GM19372 (cell line): ENCODE measurements at regions not wholly inside any gene's neighbourhood (a gene's known extent, or its start where the extent isn't known, plus 50 kb on each side); places are given as distances from the start of the nearest gene placed in this dataset.
"Not testable (repeated sequence)": the region's sequence is repeated elsewhere in the genome, so short reads cannot be mapped to it uniquely, and the experiment has no call there.

ENCODE experiments used
- ATAC-seq: cut with Tn5 transposase; IDR thresholded peaks from one replicate; pipeline ENCODE4 v1.9.1; 2021; ENCODE audit warnings: mild to moderate bottlenecking, low read depth, moderate library complexity; ENCODE audit not compliant: unreplicated experiment

- ATAC-seq: peak; percentile 80
These were observed 277.6 kb downstream of the GATA3 start for GRCh38 chr10:8331896-8332729.

GRCh38 chr10:8332730-8333111 lies 278.2 kb downstream of the GATA3 start:
- no peak for ATAC-seq

GRCh38 chr10:8334631-8335030 lies 280.1 kb downstream of the GATA3 start:
- no peak for ATAC-seq

- ATAC-seq: no peak
These were observed 282.3 kb downstream of the GATA3 start for GRCh38 chr10:8336629-8337331.

GRCh38 chr10:8337332-8337651 lies 282.8 kb downstream of the GATA3 start:
- ATAC-seq: no peak

- no peak for ATAC-seq
These were observed 283.8 kb downstream of the GATA3 start for GRCh38 chr10:8338177-8338766.

- ATAC-seq: no peak
These were observed 290.3 kb downstream of the GATA3 start for GRCh38 chr10:8344756-8345155.

GRCh38 chr10:8346861-8347260 lies 292.4 kb downstream of the GATA3 start:
- no peak for ATAC-seq

- ATAC-seq: not testable (repeated sequence)
These were observed 293.1 kb downstream of the GATA3 start for GRCh38 chr10:8347614-8348013.

- no peak for ATAC-seq
These were observed 295.2 kb downstream of the GATA3 start for GRCh38 chr10:8349610-8350249.

GRCh38 chr10:8350250-8350967 lies 295.9 kb downstream of the GATA3 start:
- ATAC-seq: no peak

GRCh38 chr10:8352171-8353075 lies 297.9 kb downstream of the GATA3 start:
- ATAC-seq: no peak

- ATAC-seq: no peak
These were observed 301.8 kb downstream of the GATA3 start for GRCh38 chr10:8356283-8356682.

GRCh38 chr10:8359467-8359866 lies 305.0 kb downstream of the GATA3 start:
- ATAC-seq: no peak

GRCh38 chr10:8360365-8360764 lies 305.9 kb downstream of the GATA3 start:
- ATAC-seq: no peak

- ATAC-seq: no peak
These were observed 306.5 kb downstream of the GATA3 start for GRCh38 chr10:8360814-8361509.

GRCh38 chr10:8361510-8361844 lies 307.0 kb downstream of the GATA3 start:
- ATAC-seq: no peak

- ATAC-seq: no peak
These were observed 311.7 kb downstream of the GATA3 start for GRCh38 chr10:8365935-8366911.
